Fibroblast of pulmonary artery (primary cell): ENCODE measurements at regions not wholly inside any gene's neighbourhood (a gene's known extent, or its start where the extent isn't known, plus 50 kb on each side); places are given as distances from the start of the nearest gene placed in this dataset.

ENCODE experiments used
- DNase-seq: peaks from one replicate; pipeline ENCODE4 v3.0.0-alpha.2; 2010; ENCODE audit warnings: low read depth
- H3K4me3 ChIP-seq: replicated peaks from 2 replicates; pipeline ENCODE4 v1.5.1; 2011; ENCODE audit warnings: low read depth, mild to moderate bottlenecking, control low read depth, low read length, moderate library complexity
- TF ChIP-seq, protein P1 (sequence below): IDR thresholded peaks from 2 replicates; pipeline ENCODE4 v1.5.1; 2011; ENCODE audit warnings: mild to moderate bottlenecking, control low read depth, low read length, inconsistent platforms; ENCODE audit errors: missing control alignments

DNA sequence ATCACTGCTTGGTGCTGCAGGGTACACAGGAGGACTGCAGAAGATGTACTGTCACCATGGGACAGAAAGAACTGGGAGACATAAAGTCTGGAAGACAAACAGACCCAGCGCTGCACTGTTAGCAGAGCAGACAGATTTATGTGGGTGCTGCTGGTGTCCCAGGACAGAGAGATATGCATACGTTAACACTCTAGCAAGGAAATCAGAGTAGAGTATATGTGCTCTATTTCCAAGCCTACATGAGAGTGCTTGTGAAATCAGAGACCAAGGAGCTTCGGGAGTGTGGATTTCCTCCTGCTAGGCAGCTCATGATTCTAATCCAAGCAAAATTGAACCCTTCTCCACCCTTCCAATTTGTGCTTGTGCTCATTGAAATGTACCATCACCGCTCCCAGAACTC is 416.5 kb downstream of the VRK1 start:
- no peak for DNase-seq
- no peak overlapping the region for H3K4me3 ChIP-seq
- TF ChIP-seq, protein P1, sequence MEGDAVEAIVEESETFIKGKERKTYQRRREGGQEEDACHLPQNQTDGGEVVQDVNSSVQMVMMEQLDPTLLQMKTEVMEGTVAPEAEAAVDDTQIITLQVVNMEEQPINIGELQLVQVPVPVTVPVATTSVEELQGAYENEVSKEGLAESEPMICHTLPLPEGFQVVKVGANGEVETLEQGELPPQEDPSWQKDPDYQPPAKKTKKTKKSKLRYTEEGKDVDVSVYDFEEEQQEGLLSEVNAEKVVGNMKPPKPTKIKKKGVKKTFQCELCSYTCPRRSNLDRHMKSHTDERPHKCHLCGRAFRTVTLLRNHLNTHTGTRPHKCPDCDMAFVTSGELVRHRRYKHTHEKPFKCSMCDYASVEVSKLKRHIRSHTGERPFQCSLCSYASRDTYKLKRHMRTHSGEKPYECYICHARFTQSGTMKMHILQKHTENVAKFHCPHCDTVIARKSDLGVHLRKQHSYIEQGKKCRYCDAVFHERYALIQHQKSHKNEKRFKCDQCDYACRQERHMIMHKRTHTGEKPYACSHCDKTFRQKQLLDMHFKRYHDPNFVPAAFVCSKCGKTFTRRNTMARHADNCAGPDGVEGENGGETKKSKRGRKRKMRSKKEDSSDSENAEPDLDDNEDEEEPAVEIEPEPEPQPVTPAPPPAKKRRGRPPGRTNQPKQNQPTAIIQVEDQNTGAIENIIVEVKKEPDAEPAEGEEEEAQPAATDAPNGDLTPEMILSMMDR, result no peak

DNA sequence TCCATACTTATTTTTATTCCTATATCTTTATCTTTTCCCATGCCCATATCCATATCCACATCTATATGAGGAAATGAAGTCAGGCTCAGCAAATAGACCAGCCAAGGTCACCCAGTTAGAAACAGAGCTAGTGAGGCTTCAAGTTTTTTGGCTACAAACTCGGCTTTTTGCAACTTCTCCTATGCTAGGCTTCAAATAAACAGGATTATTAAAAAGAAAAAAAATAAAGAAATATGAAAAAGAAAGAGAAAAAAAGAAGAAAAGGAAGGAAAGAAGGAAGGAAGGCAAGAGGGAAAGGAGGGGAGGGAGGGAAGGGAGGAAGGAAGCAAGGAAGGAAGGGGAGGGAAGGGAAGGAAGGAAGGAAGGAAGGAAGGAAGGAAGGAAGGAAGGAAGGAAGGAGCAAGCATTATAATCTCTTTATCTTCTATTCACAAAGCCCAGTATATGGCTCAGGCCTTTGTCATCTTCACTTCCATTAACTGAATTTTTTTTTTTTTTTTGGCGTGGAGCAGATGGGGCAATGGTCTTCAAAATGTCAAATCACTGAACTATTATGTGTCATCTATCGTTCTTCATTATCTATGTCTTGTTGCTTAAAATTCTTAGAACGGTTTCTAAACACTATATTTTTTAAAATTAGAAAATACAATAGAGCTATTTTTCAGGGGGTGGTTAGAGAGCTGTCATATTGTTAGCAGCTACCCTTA is 418.2 kb downstream of the VRK1 start:
- DNase-seq, result no peak
- no peak overlapping the region for H3K4me3 ChIP-seq
- TF ChIP-seq, protein P1, result no peak

DNA sequence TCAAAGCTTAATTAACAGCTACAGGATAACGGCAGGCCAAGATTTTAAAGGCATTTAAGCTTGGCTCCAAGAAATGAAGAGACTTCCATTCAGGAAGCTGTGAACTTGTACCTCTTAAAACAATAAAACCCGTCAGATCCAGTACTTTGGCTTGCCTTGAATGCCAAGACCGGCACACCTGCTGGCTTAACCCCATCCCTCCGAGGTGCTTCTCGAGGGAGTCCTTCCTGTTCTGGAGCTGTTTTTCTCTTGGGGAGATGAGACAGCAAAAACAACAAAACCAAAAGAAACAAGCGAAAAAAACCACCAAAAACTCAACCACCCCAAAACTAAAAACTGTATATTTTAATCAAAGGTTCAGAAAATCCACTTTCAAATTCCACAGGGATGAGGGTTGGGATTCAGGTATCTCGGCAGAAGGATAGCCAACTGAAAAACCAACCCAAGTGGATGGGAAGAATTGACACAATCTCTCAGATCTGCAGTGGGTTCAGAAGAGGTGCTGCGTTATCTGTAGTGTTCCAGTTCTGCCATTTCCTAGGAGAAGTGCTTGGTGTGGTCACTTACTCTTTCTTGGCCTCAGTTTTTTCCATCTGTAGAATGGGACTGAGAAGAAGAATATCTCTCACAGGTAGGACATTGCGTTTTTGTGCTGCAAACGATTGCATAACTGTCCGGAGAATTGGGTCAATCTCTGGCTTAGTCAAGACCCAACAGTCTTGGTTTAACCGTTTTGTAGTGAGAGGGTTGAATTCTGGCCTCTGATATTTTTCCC is 420.1 kb downstream of the VRK1 start:
- H3K4me3 ChIP-seq, result no peak overlapping the region
- TF ChIP-seq, protein P1, result no peak

DNA sequence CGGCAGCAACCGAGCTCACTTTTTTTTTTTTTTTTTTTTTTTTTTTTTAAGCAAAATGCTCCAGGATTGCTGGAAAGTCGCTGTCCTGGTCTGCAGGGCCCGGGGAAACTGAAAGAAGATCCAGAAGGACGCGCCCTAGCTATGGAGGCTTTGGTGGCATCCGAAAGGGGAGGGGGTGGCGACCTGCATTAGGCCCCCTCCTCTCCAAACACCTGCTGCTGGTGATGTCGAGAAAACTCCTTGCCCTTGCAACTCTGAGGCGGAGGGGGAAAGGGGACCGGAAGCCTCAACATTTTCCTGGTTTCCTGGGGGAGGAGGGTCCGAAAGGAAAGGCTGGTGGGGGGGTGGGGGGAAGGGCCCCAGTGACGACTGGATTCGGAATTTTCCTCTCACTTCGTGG is 421.1 kb downstream of the VRK1 start:
- no peak for DNase-seq
- H3K4me3 ChIP-seq, result no peak overlapping the region
- TF ChIP-seq, protein P1, result no peak

More for the DNA sequence above, 420.1 kb downstream of the VRK1 start:
- DNase-seq, result no peak

DNA sequence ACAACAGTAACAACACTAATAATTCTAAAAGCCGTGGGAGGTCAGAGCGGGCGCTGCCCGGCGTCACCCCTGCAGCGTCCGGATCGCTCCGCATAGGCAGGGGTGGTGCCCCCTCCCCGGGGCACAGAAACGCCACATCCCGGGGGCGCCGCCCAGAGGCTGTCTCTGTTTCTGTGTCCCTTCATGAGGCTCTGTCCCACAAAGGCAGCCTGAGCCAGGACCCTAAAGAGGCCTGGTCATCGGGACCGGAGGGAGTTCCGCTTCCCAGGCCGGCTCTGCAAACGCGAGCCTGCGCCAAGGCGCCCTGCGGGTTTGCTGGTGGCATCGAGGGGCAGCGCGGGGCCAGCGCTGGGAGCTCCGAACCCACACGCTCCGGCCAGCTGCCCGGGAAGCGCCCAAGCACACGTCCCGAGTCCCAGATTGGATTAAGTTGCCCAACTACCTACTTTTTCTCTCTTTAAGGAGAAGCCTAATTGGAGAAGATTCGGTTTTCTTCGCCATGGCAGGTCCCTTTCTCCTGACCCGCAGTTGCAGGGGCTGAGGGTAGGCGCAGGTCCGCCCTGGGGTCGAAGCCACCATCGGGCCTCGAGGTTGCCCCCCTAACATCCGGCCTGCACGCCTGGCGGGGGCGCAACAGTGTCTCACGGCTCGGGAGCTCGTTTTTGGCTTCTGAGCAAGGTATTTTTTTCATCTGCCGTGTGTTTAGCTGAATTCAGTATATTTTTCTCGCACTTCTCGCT is 421.7 kb downstream of the VRK1 start:
- no peak for DNase-seq
- TF ChIP-seq, protein P1, result no peak
- H3K4me3 ChIP-seq, result no peak overlapping the region

DNA sequence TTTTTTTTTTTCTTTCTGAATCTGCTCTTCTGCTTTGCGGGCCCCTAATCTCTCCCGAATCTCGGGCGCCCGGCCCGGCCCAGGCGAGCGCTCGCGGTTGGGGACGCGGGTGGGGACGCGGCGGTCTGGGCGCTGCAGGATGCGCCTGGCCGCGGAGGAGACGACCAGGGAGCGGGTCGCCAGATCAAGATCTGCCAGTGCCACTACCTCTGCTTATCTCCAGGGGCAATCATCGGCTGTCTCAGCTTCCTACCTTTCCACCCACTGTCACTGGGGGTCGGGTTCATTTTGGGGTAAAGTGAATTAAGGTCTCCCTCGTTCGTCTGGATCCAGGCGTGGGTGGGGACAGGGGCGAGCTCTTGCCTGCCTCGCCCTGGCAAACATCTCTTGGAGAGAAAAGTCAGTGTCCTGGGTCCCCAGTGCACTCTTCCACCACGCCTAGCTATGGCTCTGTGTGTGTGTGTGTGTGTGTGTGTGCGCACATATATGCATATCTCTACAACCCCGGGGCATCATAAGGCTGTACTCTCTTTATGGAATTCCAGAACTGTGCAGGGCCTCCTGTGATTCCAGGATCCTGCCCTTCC is 422.3 kb downstream of the VRK1 start:
- H3K4me3 ChIP-seq, result no peak overlapping the region
- no peak for DNase-seq
- TF ChIP-seq, protein P1, result no peak
